Small intestine (tissue), 7 donors: ENCODE measurements at regions not wholly inside any gene's neighbourhood (a gene's known extent, or its start where the extent isn't known, plus 50 kb on each side); places are given as distances from the start of the nearest gene placed in this dataset.

ENCODE experiments used
- DNase-seq, 2 donors: peaks; one replicate each; pipeline versions ENCODE4 v3.0.0 to v3.0.0-alpha.2; 2013
- FAIRE-seq: peaks from 2 replicates; lab custom pipeline; 2012; peaks lifted over from hg19 to GRCh38; lab: Jason Lieb, UNC
- H3K27ac ChIP-seq, 3 donors: one replicate each; pipeline ENCODE4 v1.5.1; 2013; ENCODE audit warnings: low read length in 2 of 3, mild to moderate bottlenecking in 2 of 3, control low read depth in 1 of 3, inconsistent platforms in 1 of 3, low read depth in 1 of 3, moderate library complexity in 1 of 3
- H3K27me3 ChIP-seq, 3 donors: one replicate each; pipeline ENCODE4 v1.6.1; 2013; ENCODE audit warnings: low read length in 3 of 3, inconsistent platforms in 1 of 3; ENCODE audit not compliant: control insufficient read depth in 3 of 3, insufficient read depth in 3 of 3
- H3K36me3 ChIP-seq, 3 donors: one replicate each; pipeline ENCODE4 v1.6.1; 2013; ENCODE audit warnings: low read length in 3 of 3, inconsistent platforms in 1 of 3, low read depth in 1 of 3, mild to moderate bottlenecking in 1 of 3, moderate library complexity in 1 of 3; ENCODE audit not compliant: control insufficient read depth in 3 of 3, insufficient read depth in 2 of 3
- H3K4me1 ChIP-seq, 3 donors: one replicate each; pipeline ENCODE4 v1.6.1; 2013; ENCODE audit warnings: low read length in 2 of 3, inconsistent platforms in 1 of 3, low read depth in 1 of 3, mild to moderate bottlenecking in 1 of 3, moderate library complexity in 1 of 3; ENCODE audit not compliant: control insufficient read depth in 3 of 3, insufficient read depth in 2 of 3
- H3K4me3 ChIP-seq, 3 donors: one replicate each; pipeline ENCODE4 v1.5.1; 2013; ENCODE audit warnings: low read length in 3 of 3, control low read depth in 1 of 3, inconsistent platforms in 1 of 3, low read depth in 1 of 3, mild to moderate bottlenecking in 1 of 3, moderate library complexity in 1 of 3
- H3K9me3 ChIP-seq, 2 donors: one replicate each; pipeline ENCODE4 v1.6.1; 2013; ENCODE audit warnings: low read depth in 1 of 2, low read length in 1 of 2; ENCODE audit not compliant: control insufficient read depth in 2 of 2, insufficient read depth in 1 of 2
- WGBS, 3 donors: extraction: QIAGEN DNeasy Blood & Tissue Kit; methylation state at CpG; one replicate each; pipeline ENCODE4 v1.1.7; 2013; 5-methylcytosine and 5-hydroxymethylcytosine counted together
- donor health status: healthy with polysubstance abuse.
- donor health status: control.
- donor health status: control.
- donor health status: Bipolar disorder and iron deficiency.
- donor health status: healthy.

DNA sequence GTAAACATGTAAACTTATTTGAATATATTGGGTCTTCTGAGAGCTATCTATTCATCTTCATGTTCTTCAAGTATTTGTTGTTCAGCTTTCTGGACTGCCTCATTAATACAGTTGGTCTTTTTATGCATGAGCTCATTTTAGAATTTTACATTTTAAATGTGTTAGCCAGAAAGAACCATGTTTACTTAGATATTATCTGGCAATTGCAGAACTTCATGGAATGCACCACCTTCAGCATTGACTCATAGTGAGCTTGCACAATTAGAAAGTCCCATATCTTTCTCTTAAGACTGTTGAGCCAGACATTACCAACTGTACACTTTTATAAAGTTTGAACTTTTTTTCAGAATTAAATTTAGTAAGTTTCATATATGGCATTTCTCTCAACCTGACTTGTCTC is 536.7 kb downstream of the RIT2 start:
- H3K9me3 ChIP-seq = no peaks in the 10 kb centered on the region
- peak; percentile 10 for FAIRE-seq
- H3K4me1 ChIP-seq = no peaks in the 10 kb centered on the region
- H3K36me3 ChIP-seq = no peaks in the 10 kb centered on the region
- no peak overlapping the region for H3K4me3 ChIP-seq
- no peak for DNase-seq
- no peaks in the 10 kb centered on the region for H3K27me3 ChIP-seq
- no peak overlapping the region for H3K27ac ChIP-seq

DNA sequence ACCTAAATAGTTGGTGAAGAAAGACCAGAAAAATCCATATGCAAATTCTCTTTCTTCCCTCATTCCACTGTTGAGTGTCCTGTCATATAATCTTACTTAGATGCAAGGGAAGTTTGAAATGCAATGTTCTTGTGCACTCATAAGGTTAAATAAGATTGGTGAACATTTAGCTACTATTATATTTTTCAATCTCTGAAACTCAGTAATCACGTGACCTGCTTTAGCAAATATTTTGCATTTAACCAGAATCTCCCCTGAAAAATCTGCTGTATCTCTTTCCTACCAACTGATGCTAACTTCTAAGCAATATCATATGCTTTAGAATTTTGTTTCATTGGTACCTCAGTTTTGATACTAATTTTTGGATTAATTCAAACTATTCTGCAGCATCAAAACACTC is 533.2 kb downstream of the RIT2 start:
- no peak for DNase-seq
- no peaks in the 10 kb centered on the region for H3K4me1 ChIP-seq
- no peak overlapping the region for H3K27ac ChIP-seq
- H3K36me3 ChIP-seq = no peaks in the 10 kb centered on the region
- FAIRE-seq = no peak
- H3K4me3 ChIP-seq = no peak overlapping the region
- H3K27me3 ChIP-seq = no peaks in the 10 kb centered on the region
- WGBS, 3 donors = 79 to 90% (median 83%) methylated on average over 1 of the region's 1 CpG
- H3K9me3 ChIP-seq = no peaks in the 10 kb centered on the region

DNA sequence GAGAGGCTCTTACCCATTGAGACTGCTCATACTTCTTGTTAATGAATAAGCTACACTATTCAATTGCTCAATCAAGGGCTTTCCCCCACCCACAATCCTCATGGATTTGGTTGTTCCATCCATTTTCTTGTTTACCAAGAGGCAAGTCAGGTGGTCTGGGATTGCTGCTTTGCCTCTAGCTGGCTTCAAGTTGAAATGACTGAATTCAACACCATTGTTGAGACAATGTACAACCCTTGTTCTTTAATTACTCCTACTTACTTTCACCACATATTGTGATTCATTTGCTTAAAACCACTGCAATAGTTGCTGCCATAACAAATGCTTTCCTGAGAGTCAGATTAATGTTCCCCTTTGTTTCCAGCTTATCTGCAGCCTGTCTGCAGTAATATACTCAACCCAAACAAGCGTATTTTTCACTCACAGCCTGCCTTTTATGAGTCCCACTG is 532.2 kb downstream of the RIT2 start:
- H3K4me1 ChIP-seq = no peaks in the 10 kb centered on the region
- DNase-seq = no peak
- H3K4me3 ChIP-seq = no peak overlapping the region
- no peak overlapping the region for H3K27ac ChIP-seq
- WGBS, 3 donors = 6 to 38% (median 26%) methylated on average over 1 of the region's 1 CpG
- H3K36me3 ChIP-seq = no peaks in the 10 kb centered on the region
- no peaks in the 10 kb centered on the region for H3K27me3 ChIP-seq
- H3K9me3 ChIP-seq = no peaks in the 10 kb centered on the region
- no peak for FAIRE-seq

DNA sequence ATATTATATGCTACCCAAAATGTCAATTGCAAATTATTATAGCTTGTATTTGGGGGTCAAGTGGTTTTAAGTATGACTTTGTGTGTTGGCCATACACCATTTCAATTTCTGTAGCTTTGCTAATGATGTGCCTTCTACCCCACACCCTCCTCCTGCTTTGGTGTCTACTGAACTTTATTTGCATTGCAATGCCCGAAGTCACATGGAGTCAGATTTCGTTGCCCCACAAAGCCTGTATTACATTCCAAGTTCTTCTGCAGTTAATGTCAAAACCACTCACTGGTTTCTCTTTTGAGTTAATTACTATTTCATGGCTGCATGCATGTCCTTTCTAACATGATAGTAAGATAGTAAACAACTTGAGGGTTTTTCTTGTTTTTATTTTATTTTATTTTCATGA is 528.9 kb downstream of the RIT2 start:
- H3K27me3 ChIP-seq = no peaks in the 10 kb centered on the region
- DNase-seq (no peak), FAIRE-seq (no peak)
- no peak overlapping the region for H3K27ac ChIP-seq
- no peaks in the 10 kb centered on the region for H3K4me1 ChIP-seq
- no peaks in the 10 kb centered on the region for H3K36me3 ChIP-seq
- no peaks in the 10 kb centered on the region for H3K9me3 ChIP-seq
- WGBS, 3 donors = 46 to 77% (median 76%) methylated on average over 2 of the region's 2 CpGs
- H3K4me3 ChIP-seq = no peak overlapping the region

- Histone ChIP-seq H3K27me3 (no peaks in the 10 kb centered on the region), H3K4me1 (no peaks in the 10 kb centered on the region), H3K36me3 (no peaks in the 10 kb centered on the region), H3K4me3 (no peak overlapping the region), H3K27ac (no peak overlapping the region), H3K9me3 (no peaks in the 10 kb centered on the region)
- DNase-seq (no peak), FAIRE-seq (no peak)
- WGBS, 3 donors = 68 to 77% (median 71%) methylated on average over 3 of the region's 3 CpGs
Measured at GRCh38 chr18:42588786-42589185, 526.7 kb downstream of the RIT2 start.

GRCh38 chr18:42604820-42605219 is 510.7 kb downstream of the RIT2 start:
- Histone ChIP-seq H3K36me3 (no peaks in the 10 kb centered on the region), H3K27me3 (no peaks in the 10 kb centered on the region), H3K4me1 (no peaks in the 10 kb centered on the region), H3K27ac (no peak overlapping the region), H3K4me3 (no peak overlapping the region), H3K9me3 (no peaks in the 10 kb centered on the region)
- no peak for DNase-seq
- no peak for FAIRE-seq

- H3K4me1 ChIP-seq = no peaks in the 10 kb centered on the region
- H3K36me3 ChIP-seq = no peaks in the 10 kb centered on the region
- WGBS, 3 donors = 80 to 85% (median 81%) methylated on average over 4 of the region's 4 CpGs
- H3K9me3 ChIP-seq = no peaks in the 10 kb centered on the region
- FAIRE-seq (no peak), DNase-seq (no peak)
- no peak overlapping the region for H3K27ac ChIP-seq
- no peak overlapping the region for H3K4me3 ChIP-seq
- H3K27me3 ChIP-seq = no peaks in the 10 kb centered on the region
Measured at GRCh38 chr18:42606886-42607495, 508.5 kb downstream of the RIT2 start.

DNA sequence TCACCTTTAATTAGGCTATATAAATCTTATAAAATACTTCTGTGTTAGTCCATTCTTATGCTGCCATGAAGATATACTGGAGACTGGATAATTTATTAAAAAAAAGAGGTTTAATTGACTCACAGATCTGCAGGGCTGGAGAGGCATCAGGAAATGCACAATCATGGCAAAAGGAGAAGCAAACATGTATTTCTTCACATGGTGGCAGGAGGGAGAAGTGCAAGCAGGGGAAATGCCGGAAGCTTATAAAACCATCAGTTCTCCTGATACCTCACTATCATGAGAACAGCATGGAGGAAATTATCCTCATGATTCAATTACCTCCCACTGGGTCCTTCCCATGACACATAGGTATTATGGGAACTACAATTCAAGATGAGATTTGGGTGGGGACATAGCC is 504.4 kb downstream of the RIT2 start:
- FAIRE-seq = no peak

GRCh38 chr18:42614619-42615293 is 500.7 kb downstream of the RIT2 start:
- no peaks in the 10 kb centered on the region for H3K4me1 ChIP-seq
- DNase-seq (peak in 1 of 2 donors; percentile 13), FAIRE-seq (no peak)
- no peak overlapping the region for H3K4me3 ChIP-seq
- H3K27me3 ChIP-seq = no peaks in the 10 kb centered on the region
- WGBS, 3 donors = 49 to 59% (median 56%) methylated on average over 2 of the region's 2 CpGs
- no peak overlapping the region for H3K27ac ChIP-seq
- H3K36me3 ChIP-seq = no peaks in the 10 kb centered on the region
- H3K9me3 ChIP-seq = no peaks in the 10 kb centered on the region

More for the DNA sequence above, 504.4 kb downstream of the RIT2 start:
- Histone ChIP-seq H3K36me3 (no peaks in the 10 kb centered on the region), H3K27me3 (no peaks in the 10 kb centered on the region), H3K9me3 (no peaks in the 10 kb centered on the region), H3K4me3 (no peak overlapping the region), H3K27ac (no peak overlapping the region), H3K4me1 (no peaks in the 10 kb centered on the region)
- 83 to 96% (median 95%) methylated on average over 1 of the region's 1 CpG for WGBS, 3 donors
- DNase-seq = no peak
